Loucy (cell line): ENCODE measurements at regions not wholly inside any gene's neighbourhood (a gene's known extent, or its start where the extent isn't known, plus 50 kb on each side); places are given as distances from the start of the nearest gene placed in this dataset.
"Not testable (repeated sequence)": the region's sequence is repeated elsewhere in the genome, so short reads cannot be mapped to it uniquely, and the experiment has no call there.

Experiments
- EZH2phosphoT487 ChIP-seq: fragments of 200-600 bp; IDR thresholded peaks from 2 replicates; pipeline ENCODE4 v1.6.1; 2018; ENCODE audit warnings: antibody characterized with exemption, mild to moderate bottlenecking, moderate library complexity, borderline replicate concordance
- TF ChIP-seq, protein P1 (sequence below): fragments of 200-600 bp; sonication (generic); conservative IDR thresholded peaks from 2 replicates; pipeline ENCODE4 v1.5.1; 2014; ENCODE audit warnings: mild to moderate bottlenecking, antibody characterized with exemption, low read length

DNA sequence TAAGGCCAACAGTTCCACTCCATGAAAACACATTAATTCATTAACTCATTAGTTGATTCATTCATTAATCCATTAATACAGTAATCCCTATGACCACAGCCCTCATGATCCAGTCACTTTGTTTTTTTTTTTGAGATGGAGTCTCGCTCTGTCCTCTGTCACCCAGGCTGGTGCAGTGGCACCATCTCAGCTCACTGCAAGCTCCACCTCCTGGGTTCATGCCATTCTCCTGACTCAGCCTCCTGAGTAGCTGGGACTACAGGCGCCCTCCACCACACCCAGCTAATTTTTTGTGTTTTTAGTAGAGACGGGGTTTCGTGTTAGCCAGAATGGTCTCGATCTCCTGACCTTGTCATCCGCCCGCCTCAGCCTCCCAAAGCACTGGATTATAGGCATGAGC lies 1473.4 kb upstream of the SEL1L start:
- TF ChIP-seq, protein P1, sequence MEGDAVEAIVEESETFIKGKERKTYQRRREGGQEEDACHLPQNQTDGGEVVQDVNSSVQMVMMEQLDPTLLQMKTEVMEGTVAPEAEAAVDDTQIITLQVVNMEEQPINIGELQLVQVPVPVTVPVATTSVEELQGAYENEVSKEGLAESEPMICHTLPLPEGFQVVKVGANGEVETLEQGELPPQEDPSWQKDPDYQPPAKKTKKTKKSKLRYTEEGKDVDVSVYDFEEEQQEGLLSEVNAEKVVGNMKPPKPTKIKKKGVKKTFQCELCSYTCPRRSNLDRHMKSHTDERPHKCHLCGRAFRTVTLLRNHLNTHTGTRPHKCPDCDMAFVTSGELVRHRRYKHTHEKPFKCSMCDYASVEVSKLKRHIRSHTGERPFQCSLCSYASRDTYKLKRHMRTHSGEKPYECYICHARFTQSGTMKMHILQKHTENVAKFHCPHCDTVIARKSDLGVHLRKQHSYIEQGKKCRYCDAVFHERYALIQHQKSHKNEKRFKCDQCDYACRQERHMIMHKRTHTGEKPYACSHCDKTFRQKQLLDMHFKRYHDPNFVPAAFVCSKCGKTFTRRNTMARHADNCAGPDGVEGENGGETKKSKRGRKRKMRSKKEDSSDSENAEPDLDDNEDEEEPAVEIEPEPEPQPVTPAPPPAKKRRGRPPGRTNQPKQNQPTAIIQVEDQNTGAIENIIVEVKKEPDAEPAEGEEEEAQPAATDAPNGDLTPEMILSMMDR: not testable (repeated sequence)
- TF ChIP-seq EZH2phosphoT487: not testable (repeated sequence)
